Glomerular visceral epithelial cell (primary cell): ENCODE measurements at regions not wholly inside any gene's neighbourhood (a gene's known extent, or its start where the extent isn't known, plus 50 kb on each side); places are given as distances from the start of the nearest gene placed in this dataset.
"Not testable (repeated sequence)": the region's sequence is repeated elsewhere in the genome, so short reads cannot be mapped to it uniquely, and the experiment has no call there.

Source experiments
- DNase-seq: peaks from one replicate; pipeline ENCODE4 v3.0.0-alpha.2; 2016; ENCODE audit errors: extremely low spot score

GRCh38 chr21:35473496-35473895 is 424.4 kb upstream of the RUNX1 start:
- no peak for DNase-seq

GRCh38 chr21:35470522-35470921 is 421.4 kb upstream of the RUNX1 start:
- no peak for DNase-seq

- no peak for DNase-seq
Measured at GRCh38 chr21:35469498-35469897, 420.4 kb upstream of the RUNX1 start.

- DNase-seq = no peak
Measured at GRCh38 chr21:35468991-35469390, 419.9 kb upstream of the RUNX1 start.

GRCh38 chr21:35467566-35467965 is 418.5 kb upstream of the RUNX1 start:
- no peak for DNase-seq

- DNase-seq = not testable (repeated sequence)
Measured at GRCh38 chr21:35466681-35467080, 417.6 kb upstream of the RUNX1 start.

GRCh38 chr21:35465741-35466140 is 416.6 kb upstream of the RUNX1 start:
- DNase-seq = no peak

GRCh38 chr21:35461700-35462099 is 412.6 kb upstream of the RUNX1 start:
- no peak for DNase-seq

GRCh38 chr21:35460441-35460840 is 411.3 kb upstream of the RUNX1 start:
- DNase-seq = no peak

- DNase-seq = no peak
Measured at GRCh38 chr21:35458405-35458804, 409.3 kb upstream of the RUNX1 start.

- DNase-seq = no peak
Measured at GRCh38 chr21:35457097-35457804, 408.1 kb upstream of the RUNX1 start.

- DNase-seq = no peak
Measured at GRCh38 chr21:35451276-35451675, 402.2 kb upstream of the RUNX1 start.

- no peak for DNase-seq
Measured at GRCh38 chr21:35450830-35451229, 401.7 kb upstream of the RUNX1 start.

- DNase-seq = no peak
Measured at GRCh38 chr21:35449846-35450245, 400.7 kb upstream of the RUNX1 start.

- no peak for DNase-seq
Measured at GRCh38 chr21:35448876-35449599, 399.9 kb upstream of the RUNX1 start.

- no peak for DNase-seq
Measured at GRCh38 chr21:35444391-35444790, 395.3 kb upstream of the RUNX1 start.

GRCh38 chr21:35441868-35442582 is 392.9 kb upstream of the RUNX1 start:
- no peak for DNase-seq

GRCh38 chr21:35438643-35439404 is 389.7 kb upstream of the RUNX1 start:
- peak; percentile 12 for DNase-seq

- no peak for DNase-seq
Measured at GRCh38 chr21:35437941-35438340, 388.8 kb upstream of the RUNX1 start.

GRCh38 chr21:35436899-35437298 is 387.8 kb upstream of the RUNX1 start:
- no peak for DNase-seq

GRCh38 chr21:35432601-35433000 is 383.5 kb upstream of the RUNX1 start:
- DNase-seq = not testable (repeated sequence)

GRCh38 chr21:35430260-35430659 is 381.2 kb upstream of the RUNX1 start:
- no peak for DNase-seq
